HepG2 (cell line): ENCODE measurements at regions not wholly inside any gene's neighbourhood (a gene's known extent, or its start where the extent isn't known, plus 50 kb on each side); places are given as distances from the start of the nearest gene placed in this dataset.

Source experiments
- ATAC-seq: fragments of 200-7000 bp; cut with Tn5 transposase; 3 replicates; pipeline ENCODE4 v1.9.1; 2020; ENCODE audit warnings: mild to moderate bottlenecking, moderate library complexity
- BruUV-seq: library from RNA; stranded (reverse); fragments of 400-500 nt; replicated peaks from 2 replicates; lab custom pipeline; 2021; lab: Mats Ljungman, UMichigan
- CTCF ChIA-PET: fragments of 300-600 bp; formaldehyde crosslinking; extraction: SDS; loops from one replicate; lab custom pipeline; 2021; ENCODE audit warnings: low total read pairs, inconsistent platforms, low intra/inter-chr PET ratio; lab: Yijun Ruan, JAX
- POLR2A ChIA-PET: fragments of 350-600 bp; sonication (Branson Sonifier 250); formaldehyde crosslinking; loops from one replicate; lab custom pipeline; 2020; ENCODE audit warnings: antibody characterized with exemption, inconsistent platforms; lab: Yijun Ruan, JAX
- DNase-seq: peaks from one replicate; pipeline ENCODE4 v3.0.0-alpha.2; 2015; ENCODE audit warnings: low spot score
- FAIRE-seq: peaks from 3 replicates; lab custom pipeline; 2011; peaks lifted over from hg19 to GRCh38; lab: Jason Lieb, UNC
- H2AFZ ChIP-seq: one replicate; pipeline ENCODE4 v1.6.1; 2011; ENCODE audit warnings: low read length, inconsistent platforms
- H3K27ac ChIP-seq: fragments of 300-600 bp; 3 replicates; pipeline ENCODE4 v1.8.0; 2011; ENCODE audit warnings: mixed run types, mild to moderate bottlenecking, mixed read lengths, low read length, inconsistent platforms; ENCODE audit not compliant: insufficient read depth; ENCODE audit errors: extremely low read length
- H3K27me3 ChIP-seq, 2 experiments: fragments of 200-600 bp in 1 of 2; 2 replicates in 1 of 2; 3 replicates in 1 of 2; pipeline versions ENCODE4 v1.6.0 to v1.8.0; 2011; ENCODE audit warnings: low read length in 2 of 2, mild to moderate bottlenecking in 2 of 2, moderate library complexity in 2 of 2, inconsistent platforms in 1 of 2; ENCODE audit not compliant: insufficient read depth in 2 of 2, control insufficient read depth in 1 of 2
- H3K36me3 ChIP-seq, 2 experiments: fragments of 200-600 bp in 1 of 2; replicated peaks in 1 of 2; 2 replicates in 1 of 2; 3 replicates in 1 of 2; pipeline versions ENCODE4 v1.5.1 to v1.8.0; 2011; ENCODE audit warnings: low read length in 2 of 2, inconsistent platforms in 1 of 2; ENCODE audit not compliant: insufficient read depth in 2 of 2, control insufficient read depth in 1 of 2
- H3K4me1 ChIP-seq: 2 replicates; pipeline ENCODE4 v1.5.1; 2012; ENCODE audit warnings: low read length, inconsistent platforms; ENCODE audit not compliant: insufficient read depth
- H3K4me2 ChIP-seq: 2 replicates; pipeline ENCODE4 v1.6.0; 2011; ENCODE audit warnings: low read depth, low read length, inconsistent platforms
- H3K4me3 ChIP-seq, 3 experiments: fragments of 200-600 bp in 1 of 3; sonication (generic), shearing (Covaris generic) in 1 of 3; replicated peaks in 1 of 3; 2 replicates each; pipeline ENCODE4 v1.5.1; 2011 to 2016; ENCODE audit warnings: low read length in 3 of 3, inconsistent platforms in 2 of 3, low read depth in 2 of 3, mild to moderate bottlenecking in 2 of 3, control low read depth in 1 of 3, mixed read lengths in 1 of 3; ENCODE audit not compliant: insufficient read depth in 1 of 3
- H3K79me2 ChIP-seq: one replicate; pipeline ENCODE4 v1.6.1; 2011; ENCODE audit warnings: low read length, inconsistent platforms; ENCODE audit not compliant: insufficient read depth
- H3K9ac ChIP-seq: 2 replicates; pipeline ENCODE4 v1.6.0; 2011; ENCODE audit warnings: mild to moderate bottlenecking, low read depth, low read length, inconsistent platforms; ENCODE audit not compliant: insufficient read depth
- H3K9me3 ChIP-seq: 2 replicates; pipeline ENCODE4 v1.5.1; 2012; ENCODE audit warnings: mild to moderate bottlenecking, low read length
- H4K20me1 ChIP-seq: 2 replicates; pipeline ENCODE4 v1.6.0; 2011; ENCODE audit warnings: inconsistent platforms, mild to moderate bottlenecking, low read length, moderate library complexity; ENCODE audit not compliant: insufficient read depth
- AHDC1 ChIP-seq: sonication (generic); formaldehyde crosslinking; IDR thresholded peaks from 2 replicates; pipeline ENCODE4 v1.5.1; 2020; ENCODE audit warnings: mild to moderate bottlenecking, missing genetic modification reagents, borderline replicate concordance
- AKAP8 ChIP-seq: sonication (generic); formaldehyde crosslinking; IDR thresholded peaks from 2 replicates; pipeline ENCODE4 v1.5.1; 2020; ENCODE audit warnings: mild to moderate bottlenecking, missing genetic modification reagents
- FOXJ3 ChIP-seq: sonication (generic); formaldehyde crosslinking; IDR thresholded peaks from 2 replicates; pipeline ENCODE4 v1.4.0; 2020; ENCODE audit warnings: missing genetic modification reagents, mild to moderate bottlenecking, borderline replicate concordance
- FOXK1 ChIP-seq: sonication (generic); formaldehyde crosslinking; IDR thresholded peaks from 2 replicates; pipeline ENCODE4 v1.4.0; 2020; ENCODE audit warnings: low read depth, missing genetic modification reagents, borderline replicate concordance
- FOXO4 ChIP-seq: sonication (generic); formaldehyde crosslinking; conservative IDR thresholded peaks from 2 replicates; pipeline ENCODE4 v1.8.1; 2023; ENCODE audit warnings: missing genetic modification reagents
- HIVEP1 ChIP-seq: sonication (generic); formaldehyde crosslinking; IDR thresholded peaks from 2 replicates; pipeline ENCODE4 v1.4.0; 2020; ENCODE audit warnings: mild to moderate bottlenecking, missing genetic modification reagents
- KAT8 ChIP-seq: IDR thresholded peaks from 2 replicates; pipeline ENCODE4 v1.6.1; 2016; ENCODE audit warnings: missing genetic modification reagents, missing compliant biosample characterization
- LCORL ChIP-seq, 2 experiments: fragments of 450-650 bp in 1 of 2; sonication (generic) in 1 of 2; formaldehyde crosslinking in 1 of 2; IDR thresholded peaks; 2 replicates each; pipeline versions ENCODE4 v1.5.0 to v1.6.1; 2017 to 2020; ENCODE audit warnings: antibody characterized with exemption in 1 of 2, missing genetic modification reagents in 1 of 2
- POLR2G ChIP-seq: fragments of 200-400 bp; formaldehyde crosslinking; IDR thresholded peaks from 2 replicates; pipeline ENCODE4 v1.6.1; 2018; ENCODE audit warnings: mild to moderate bottlenecking, low read depth, low read length, moderate library complexity
- RBM39 ChIP-seq: fragments of 200-400 bp; formaldehyde crosslinking; IDR thresholded peaks from one replicate; pipeline ENCODE4 v1.6.1; 2018; ENCODE audit warnings: antibody characterized with exemption, mild to moderate bottlenecking, low read depth, low read length; ENCODE audit not compliant: poor library complexity, severe bottlenecking
- RFXAP ChIP-seq: sonication (generic); formaldehyde crosslinking; IDR thresholded peaks from 2 replicates; pipeline ENCODE4 v1.4.0; 2020; ENCODE audit warnings: missing genetic modification reagents, borderline replicate concordance
- ZFP82 ChIP-seq: sonication (generic); formaldehyde crosslinking; IDR thresholded peaks from 2 replicates; pipeline ENCODE4 v1.5.1; 2020; ENCODE audit warnings: mild to moderate bottlenecking, missing genetic modification reagents, borderline replicate concordance
- ZNF121 ChIP-seq: sonication (generic); formaldehyde crosslinking; IDR thresholded peaks from 2 replicates; pipeline ENCODE4 v1.5.0; 2020; ENCODE audit warnings: mild to moderate bottlenecking, missing genetic modification reagents
- ZNF33A ChIP-seq: sonication (generic); formaldehyde crosslinking; IDR thresholded peaks from 2 replicates; pipeline ENCODE4 v1.5.1; 2020; ENCODE audit warnings: missing genetic modification reagents, mild to moderate bottlenecking, moderate library complexity, borderline replicate concordance
- ZNF354B ChIP-seq: sonication (generic); formaldehyde crosslinking; IDR thresholded peaks from 2 replicates; pipeline ENCODE4 v1.8.0; 2022; ENCODE audit warnings: mild to moderate bottlenecking, missing genetic modification reagents
- ZNF777 ChIP-seq: sonication (generic); formaldehyde crosslinking; IDR thresholded peaks from 2 replicates; pipeline ENCODE4 v1.4.0; 2020; ENCODE audit warnings: missing genetic modification reagents
- ZNF883 ChIP-seq: sonication (generic); formaldehyde crosslinking; IDR thresholded peaks from 2 replicates; pipeline ENCODE4 v1.5.1; 2020; ENCODE audit warnings: mild to moderate bottlenecking, missing genetic modification reagents; ENCODE audit errors: not compliant biosample characterization
- WGBS: methylation state at CpG from one replicate; pipeline ENCODE4 v1.1.6; 2017; ENCODE audit warnings: low lambda C conversion rate; 5-methylcytosine and 5-hydroxymethylcytosine counted together
- in situ Hi-C: cut with HindIII; loops from 2 replicates; pipeline ENCODE4 v1.10.0; 2017; ENCODE audit warnings: low pct_unique_long_range_greater_than_20kb; ENCODE audit not compliant: extremely low pct_ligation_motif_present
- intact Hi-C: fragments of 100-400 bp; cut with micrococcal nuclease; formaldehyde crosslinking; loops from one replicate; pipeline ENCODE4 v1.10.0; 2022; ENCODE audit not compliant: unreplicated experiment
- TF ChIP-seq, protein P1 (sequence below): IDR thresholded peaks from 2 replicates; pipeline ENCODE4 v1.6.1; 2016; ENCODE audit warnings: mild to moderate bottlenecking

GRCh38 chr7:130823060-130823459 lies 89.1 kb upstream of the KLF14 start:
- Histone ChIP-seq H3K9ac (no peak overlapping the region), H3K4me1 (no peaks in the 10 kb centered on the region), H3K36me3 (no peaks in the 10 kb centered on the region), H3K27ac (no peak overlapping the region), H3K79me2 (no peaks in the 10 kb centered on the region), H3K9me3 (peaks cover 10% of the 10 kb centered on the region), H2AFZ (no peak overlapping the region), H4K20me1 (no peaks in the 10 kb centered on the region), H3K4me2 (no peak overlapping the region), H3K4me3 (no peak overlapping the region), H3K27me3 (no peaks in the 10 kb centered on the region)
- FAIRE-seq, result no peak
- ChIA-PET POLR2A (no interaction called here), CTCF (no interaction called here)
- BruUV-seq, result no TSS peak
- intact Hi-C loops (no loop called here), in situ Hi-C loops (no loop called here)
- no peak for DNase-seq
- 36% methylated on average over 2 of the region's 2 CpGs for WGBS
- ATAC-seq, result no peak
- TF ChIP-seq ZNF121 (CRISPR knock-in tag) (no peak), AHDC1 (CRISPR knock-in tag) (no peak), LCORL (IDR thresholded peaks at IDR 0.05) (no peak), LCORL (CRISPR knock-in tag; IDR thresholded peaks at IDR 0.05) (no peak), RBM39 (no peak), ZNF33A (CRISPR knock-in tag) (no peak), FOXO4 (no peak), FOXK1 (CRISPR knock-in tag) (no peak), ZNF354B (CRISPR knock-in tag) (no peak), FOXJ3 (no peak), AKAP8 (CRISPR knock-in tag) (no peak), HIVEP1 (CRISPR knock-in tag) (no peak), RFXAP (no peak), KAT8 (CRISPR knock-in tag) (no peak), POLR2G (no peak), ZFP82 (CRISPR knock-in tag) (no peak), ZNF777 (CRISPR knock-in tag) (no peak), ZNF883 (CRISPR knock-in tag) (no peak)
- TF ChIP-seq, protein P1, sequence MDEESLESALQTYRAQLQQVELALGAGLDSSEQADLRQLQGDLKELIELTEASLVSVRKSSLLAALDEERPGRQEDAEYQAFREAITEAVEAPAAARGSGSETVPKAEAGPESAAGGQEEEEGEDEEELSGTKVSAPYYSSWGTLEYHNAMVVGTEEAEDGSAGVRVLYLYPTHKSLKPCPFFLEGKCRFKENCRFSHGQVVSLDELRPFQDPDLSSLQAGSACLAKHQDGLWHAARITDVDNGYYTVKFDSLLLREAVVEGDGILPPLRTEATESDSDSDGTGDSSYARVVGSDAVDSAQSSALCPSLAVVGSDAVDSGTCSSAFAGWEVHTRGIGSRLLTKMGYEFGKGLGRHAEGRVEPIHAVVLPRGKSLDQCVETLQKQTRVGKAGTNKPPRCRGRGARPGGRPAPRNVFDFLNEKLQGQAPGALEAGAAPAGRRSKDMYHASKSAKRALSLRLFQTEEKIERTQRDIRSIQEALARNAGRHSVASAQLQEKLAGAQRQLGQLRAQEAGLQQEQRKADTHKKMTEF (CRISPR knock-in tag), result no peak
